ENCODE measurements at regions not wholly inside any gene's neighbourhood (a gene's known extent, or its start where the extent isn't known, plus 50 kb on each side); places are given as distances from the start of the nearest gene placed in this dataset.

DNA sequence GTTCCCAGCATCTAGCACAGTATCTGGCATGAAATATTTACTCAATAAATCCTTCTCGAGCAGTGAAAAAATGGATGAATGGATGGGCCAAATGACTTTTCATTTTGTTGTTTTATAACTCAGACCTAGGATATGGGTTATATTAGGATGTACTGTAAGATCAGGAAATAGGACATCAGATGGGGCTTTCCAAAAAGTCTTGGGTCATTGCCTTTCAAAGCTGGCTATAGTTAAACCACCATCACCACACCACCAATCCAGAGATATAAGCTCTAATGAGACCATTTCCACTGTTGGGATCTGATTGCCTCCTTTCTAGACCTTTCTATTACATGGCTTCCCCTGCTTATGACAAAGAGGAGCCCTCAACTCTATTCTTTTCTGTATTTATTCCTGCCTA lies 525.0 kb upstream of the TCF4 start:
- Mint-ChIP-seq H3K4me3 (no peak overlapping the region), H3K4me1 (peaks cover 14% of the 10 kb centered on the region), H3K27me3 (peaks cover 3% of the 10 kb centered on the region), H3K36me3 (no peaks in the 10 kb centered on the region), H3K27ac (no peak overlapping the region), H3K9me3 (ENCODE audit: low read depth) (no peaks in the 10 kb centered on the region)
- CTCF ChIA-PET, result no interaction called here
- DNase-seq (no peak), ATAC-seq (no peak)

DNA sequence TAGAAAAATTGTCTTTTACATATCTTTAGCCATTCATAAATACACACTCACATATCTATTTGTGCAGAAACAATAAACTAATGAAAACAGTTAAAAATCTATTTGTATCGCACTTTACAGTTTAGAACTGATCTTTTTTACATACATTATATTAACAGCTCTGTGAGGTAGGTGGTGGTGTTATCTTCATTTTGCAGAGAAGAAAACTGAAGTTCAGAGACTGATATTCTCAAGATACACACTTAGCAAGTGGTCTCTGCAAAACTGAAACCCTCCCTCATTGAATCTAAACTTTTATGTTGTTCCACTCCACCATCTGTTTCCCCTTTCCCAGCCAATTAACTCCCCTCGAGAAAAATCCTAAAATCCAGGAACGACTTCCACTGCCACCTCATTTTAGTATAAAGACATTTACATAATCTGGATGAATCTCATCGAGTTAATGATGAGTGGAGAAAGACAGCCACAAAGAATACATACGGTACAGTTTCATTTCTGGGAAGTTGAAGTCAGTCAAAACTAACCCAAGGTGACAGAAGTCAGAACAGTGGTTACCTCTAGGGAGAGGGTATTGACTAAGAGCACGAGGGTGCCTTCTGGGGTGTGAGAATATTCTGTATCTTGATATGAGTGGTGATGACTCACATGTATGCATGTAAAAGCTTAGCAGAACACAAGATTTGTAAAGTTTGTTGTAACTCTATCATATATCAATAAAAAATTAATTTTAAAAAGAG lies 524.2 kb upstream of the TCF4 start:
- H3K27ac Mint-ChIP-seq, result peak overlapping the region; percentile 52

DNA sequence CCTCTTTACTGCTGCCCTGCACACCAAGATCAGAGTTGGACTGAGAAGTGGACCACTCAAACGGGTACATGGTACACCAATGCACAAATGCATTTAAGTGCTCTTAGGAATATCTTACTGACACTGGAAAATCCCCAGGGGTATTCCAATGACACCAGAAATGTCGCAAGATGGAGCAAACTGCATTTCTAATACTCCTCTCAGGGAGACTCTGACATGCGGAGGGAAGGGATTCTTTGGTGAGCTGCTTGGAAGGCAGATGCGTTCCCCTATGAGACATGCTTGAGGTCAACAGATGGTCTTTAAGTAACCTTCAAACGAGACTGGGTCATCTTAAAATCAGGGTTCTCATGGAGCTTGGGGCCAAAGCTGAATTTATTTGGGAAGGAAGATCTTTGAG lies 521.8 kb upstream of the TCF4 start:
- no peak for ATAC-seq
- CTCF ChIA-PET, result no interaction called here

More for the DNA sequence above, 524.2 kb upstream of the TCF4 start:
- CTCF ChIA-PET, result no interaction called here
- peaks cover 3% of the 10 kb centered on the region for H3K27me3 Mint-ChIP-seq
- no peaks in the 10 kb centered on the region for H3K9me3 Mint-ChIP-seq (ENCODE audit: low read depth)
- no peaks in the 10 kb centered on the region for H3K36me3 Mint-ChIP-seq
- H3K4me3 Mint-ChIP-seq, result peak overlapping the region; percentile 5
- peaks cover 14% of the 10 kb centered on the region for H3K4me1 Mint-ChIP-seq
- DNase-seq (peak; percentile 52), ATAC-seq (peak; percentile 86)

DNA sequence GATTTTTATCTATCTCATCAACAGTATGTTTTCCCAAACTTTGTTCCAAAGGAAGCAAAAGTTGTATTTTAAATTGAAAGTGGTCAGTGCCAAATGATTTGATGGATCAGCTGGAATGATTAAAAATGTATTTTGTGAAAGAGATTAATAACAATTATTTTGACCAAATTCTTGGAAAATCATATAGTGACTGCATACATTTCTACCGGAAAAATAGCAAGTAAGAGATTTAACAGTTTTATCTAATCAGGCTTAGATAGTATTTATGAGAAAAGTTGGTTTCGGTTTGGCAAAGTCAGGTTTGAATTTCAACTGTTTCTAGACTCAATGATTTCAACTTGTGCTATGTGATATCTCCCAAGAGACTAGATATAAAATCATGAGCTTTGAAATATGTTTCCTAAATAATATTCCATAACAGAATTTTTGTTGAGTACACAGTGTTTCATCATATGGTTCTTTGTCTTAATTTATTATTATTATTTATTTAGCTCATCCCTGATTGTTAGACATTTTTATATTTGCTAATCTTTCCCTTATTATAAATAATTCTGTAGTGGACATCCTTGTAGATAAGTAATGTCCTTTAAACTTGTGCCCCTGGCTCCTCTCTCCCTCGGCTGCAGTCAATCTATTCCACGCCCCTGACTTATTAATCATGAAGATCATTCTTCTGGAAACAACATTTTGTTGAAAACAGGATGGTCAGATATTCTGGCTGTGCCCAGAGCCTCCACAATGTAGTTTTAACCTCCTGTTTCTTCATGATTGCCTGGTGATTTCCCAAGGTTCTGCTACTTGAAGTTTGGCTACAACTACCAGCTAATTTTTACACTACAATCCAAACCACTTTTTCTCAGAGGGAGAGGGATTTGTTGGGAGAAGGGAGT lies 520.7 kb upstream of the TCF4 start:
- Mint-ChIP-seq H3K36me3 (no peaks in the 10 kb centered on the region), H3K4me1 (peaks cover 14% of the 10 kb centered on the region), H3K9me3 (ENCODE audit: low read depth) (no peaks in the 10 kb centered on the region), H3K27ac (no peak overlapping the region), H3K4me3 (no peak overlapping the region), H3K27me3 (peaks cover 3% of the 10 kb centered on the region)
- CTCF ChIA-PET, result no interaction called here
- DNase-seq (no peak), ATAC-seq (no peak)

More for the DNA sequence above, 521.8 kb upstream of the TCF4 start:
- no peaks in the 10 kb centered on the region for H3K36me3 Mint-ChIP-seq
- no peak overlapping the region for H3K4me3 Mint-ChIP-seq
- peaks cover 3% of the 10 kb centered on the region for H3K27me3 Mint-ChIP-seq
- H3K9me3 Mint-ChIP-seq (ENCODE audit: low read depth), result no peaks in the 10 kb centered on the region
- H3K27ac Mint-ChIP-seq, result no peak overlapping the region
- peaks cover 14% of the 10 kb centered on the region for H3K4me1 Mint-ChIP-seq
- DNase-seq, result no peak

DNA sequence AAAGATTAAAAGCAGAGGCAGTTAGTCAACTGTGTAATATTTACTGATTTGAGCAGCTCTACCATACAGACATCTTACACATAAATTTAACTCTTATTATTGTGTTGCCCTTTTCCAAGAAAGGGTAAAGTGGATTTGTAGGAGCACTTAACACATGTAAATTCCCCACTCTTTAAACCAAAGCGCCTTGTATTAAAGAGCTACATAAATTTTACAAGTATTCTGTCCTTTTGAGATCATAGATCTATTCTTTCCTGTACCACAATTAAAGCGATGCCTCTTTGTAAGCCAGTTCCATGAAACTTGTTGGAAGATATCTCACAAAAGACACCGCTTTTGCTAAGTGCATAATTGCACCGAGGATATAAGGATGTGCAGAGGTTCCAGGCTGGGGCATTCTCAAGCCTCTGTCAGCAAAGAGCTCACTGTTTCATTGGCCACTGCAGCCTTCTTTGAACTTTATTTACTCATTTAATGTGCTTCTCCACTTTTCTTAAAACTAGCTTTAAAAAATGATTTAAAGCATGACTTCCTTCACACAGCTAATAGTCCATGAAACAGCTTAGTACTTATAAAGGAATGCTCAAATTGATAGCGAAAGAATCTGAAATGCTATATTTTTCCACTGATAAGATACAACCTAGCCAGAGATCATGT lies 520.0 kb upstream of the TCF4 start:
- H3K36me3 Mint-ChIP-seq, result no peaks in the 10 kb centered on the region
- peaks cover 7% of the 10 kb centered on the region for H3K9me3 Mint-ChIP-seq (ENCODE audit: low read depth)
- ATAC-seq (no peak), DNase-seq (no peak)
- H3K27me3 Mint-ChIP-seq, result peaks cover 3% of the 10 kb centered on the region
- no peak overlapping the region for H3K4me3 Mint-ChIP-seq
- peaks cover 10% of the 10 kb centered on the region for H3K4me1 Mint-ChIP-seq
- H3K27ac Mint-ChIP-seq, result no peak overlapping the region
- CTCF ChIA-PET, result no interaction called here

DNA sequence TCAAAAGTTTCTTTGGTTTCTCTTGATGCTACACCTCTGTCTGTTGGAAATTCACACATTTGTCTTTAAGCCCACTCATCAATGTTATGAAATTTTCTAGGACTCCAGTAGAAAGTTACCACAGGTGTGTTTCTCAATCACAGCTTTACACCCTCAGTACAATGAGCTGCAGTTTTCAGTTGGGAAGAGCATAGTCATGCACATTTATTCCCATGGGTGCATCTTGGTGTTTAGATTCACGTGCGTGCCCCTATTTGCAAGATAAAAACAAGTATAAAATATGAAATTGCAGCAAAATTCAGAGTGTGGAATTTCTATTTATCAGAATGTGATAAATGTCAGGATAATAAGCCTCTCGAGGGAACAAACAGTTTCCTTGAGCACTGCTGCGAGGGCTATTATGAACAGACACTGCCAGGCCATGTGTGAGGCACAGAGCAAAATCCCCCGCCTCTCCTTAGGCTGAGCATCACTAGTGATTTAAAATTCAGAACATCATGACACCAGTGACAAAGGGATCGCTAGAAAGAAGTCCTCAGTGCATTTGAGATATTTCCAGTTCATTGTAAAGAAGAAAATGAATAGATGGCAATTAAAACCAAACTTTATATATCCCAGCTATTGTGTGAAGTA lies 512.2 kb upstream of the TCF4 start:
- peaks cover 10% of the 10 kb centered on the region for H3K9me3 Mint-ChIP-seq (ENCODE audit: low read depth)
- no peaks in the 10 kb centered on the region for H3K36me3 Mint-ChIP-seq
- DNase-seq, result no peak
- H3K27ac Mint-ChIP-seq, result no peak overlapping the region
- CTCF ChIA-PET, result no interaction called here
- no peaks in the 10 kb centered on the region for H3K4me1 Mint-ChIP-seq
- no peak overlapping the region for H3K4me3 Mint-ChIP-seq
- ATAC-seq, result no peak
- H3K27me3 Mint-ChIP-seq, result no peaks in the 10 kb centered on the region

DNA sequence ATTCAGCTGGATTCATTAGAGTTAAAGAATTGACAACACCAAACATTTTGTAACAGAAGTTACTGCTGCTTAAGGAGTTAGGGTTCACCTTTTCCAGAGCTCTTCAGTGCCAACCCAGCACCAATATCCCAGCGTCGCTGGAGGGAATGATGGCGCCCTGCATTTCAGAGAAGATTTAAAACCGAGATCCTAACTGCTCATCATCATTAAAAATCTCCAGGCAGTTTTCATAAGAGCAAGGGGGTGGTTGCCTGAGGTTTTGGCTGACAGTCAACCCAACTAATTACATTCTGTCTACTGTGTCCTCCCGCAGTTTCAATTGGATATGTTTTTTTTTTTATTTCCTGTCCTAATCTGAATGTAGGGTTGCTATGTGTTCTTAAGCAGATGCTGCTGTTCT lies 509.6 kb upstream of the TCF4 start:
- Mint-ChIP-seq H3K9me3 (ENCODE audit: low read depth) (peaks cover 3% of the 10 kb centered on the region), H3K4me3 (no peak overlapping the region), H3K27me3 (no peaks in the 10 kb centered on the region), H3K36me3 (no peaks in the 10 kb centered on the region), H3K27ac (no peak overlapping the region), H3K4me1 (no peaks in the 10 kb centered on the region)
- ATAC-seq, result no peak
- DNase-seq, result no peak
- CTCF ChIA-PET, result no interaction called here

DNA sequence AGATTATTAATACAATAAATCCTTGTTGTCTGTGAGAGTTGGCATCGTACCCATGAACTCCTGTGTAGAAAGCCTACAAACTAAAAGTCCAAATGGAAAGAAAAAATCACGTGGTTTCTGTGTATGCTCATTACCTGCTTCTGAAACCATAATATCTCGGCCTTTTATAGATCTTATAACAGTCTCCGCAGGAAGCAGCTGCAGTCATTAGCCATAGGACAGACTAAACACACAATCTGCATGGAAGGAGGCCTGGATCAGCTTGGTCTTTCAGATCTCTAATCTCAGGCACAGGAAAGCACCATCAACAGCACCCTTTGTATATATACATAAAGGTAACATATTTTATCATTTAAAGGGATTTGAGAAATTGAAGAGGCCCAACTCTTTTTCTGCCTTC lies 508.9 kb upstream of the TCF4 start:
- Mint-ChIP-seq H3K27ac (no peak overlapping the region), H3K4me1 (no peaks in the 10 kb centered on the region), H3K9me3 (ENCODE audit: low read depth) (no peaks in the 10 kb centered on the region), H3K36me3 (no peaks in the 10 kb centered on the region), H3K27me3 (no peaks in the 10 kb centered on the region), H3K4me3 (no peak overlapping the region)
- no peak for DNase-seq
- no peak for ATAC-seq
- CTCF ChIA-PET, result no interaction called here

DNA sequence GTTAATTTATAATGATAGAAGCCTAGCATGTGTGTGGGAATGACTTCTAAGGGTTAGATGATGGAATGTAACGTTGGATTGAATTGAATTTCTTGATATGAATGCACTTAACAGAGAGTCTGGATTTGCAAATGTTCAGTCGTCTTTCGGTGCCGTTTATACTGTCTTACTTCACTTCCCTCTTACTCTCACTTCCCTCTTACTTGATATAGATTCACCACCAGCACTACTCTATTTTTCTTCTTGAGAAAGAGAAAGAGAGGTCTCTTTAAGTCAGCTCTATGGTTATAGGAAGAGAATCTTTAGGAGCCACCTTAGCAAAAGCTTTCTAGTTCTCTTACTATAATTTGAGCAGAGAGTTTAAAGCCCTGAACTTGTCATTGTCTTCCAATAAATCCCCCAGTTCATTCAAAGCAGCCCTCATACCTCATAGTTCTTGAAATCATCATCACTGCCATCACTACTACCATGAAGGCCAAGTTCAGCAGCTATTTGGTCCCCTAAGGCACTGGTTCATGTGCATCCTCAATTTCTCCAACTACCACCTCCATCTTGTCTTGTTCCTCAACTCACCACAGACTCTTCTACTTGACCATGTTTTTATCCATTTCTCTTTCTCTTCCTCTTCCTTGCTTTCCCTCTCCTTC lies 501.7 kb upstream of the TCF4 start:
- CTCF ChIA-PET, result no interaction called here
- Mint-ChIP-seq H3K9me3 (ENCODE audit: low read depth) (peaks cover 2% of the 10 kb centered on the region), H3K27me3 (peaks cover 2% of the 10 kb centered on the region), H3K36me3 (no peaks in the 10 kb centered on the region), H3K27ac (no peak overlapping the region), H3K4me1 (no peaks in the 10 kb centered on the region), H3K4me3 (no peak overlapping the region)
- DNase-seq (no peak), ATAC-seq (no peak)

DNA sequence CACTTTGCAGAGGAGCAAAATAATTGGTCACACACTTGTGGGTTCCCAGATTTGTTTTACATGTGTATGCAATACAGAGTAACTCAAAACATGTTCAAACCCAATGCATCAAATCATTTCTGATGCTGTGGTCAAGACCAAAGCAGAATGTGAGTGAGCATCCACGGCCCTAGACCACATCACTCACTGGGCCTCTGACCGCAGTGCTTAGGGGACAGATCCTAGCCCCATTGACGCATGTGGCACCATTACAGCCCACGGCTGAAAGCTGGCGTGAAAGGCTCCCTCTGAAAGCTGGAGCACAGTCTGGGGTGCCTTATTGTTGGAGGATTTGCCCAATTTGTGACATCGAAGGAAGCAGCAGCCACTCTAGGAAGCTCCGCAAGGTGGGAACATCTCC lies 498.8 kb upstream of the TCF4 start:
- Mint-ChIP-seq H3K4me3 (no peak overlapping the region), H3K27me3 (peaks cover 2% of the 10 kb centered on the region), H3K9me3 (ENCODE audit: low read depth) (peaks cover 2% of the 10 kb centered on the region), H3K27ac (no peak overlapping the region), H3K36me3 (no peaks in the 10 kb centered on the region), H3K4me1 (no peaks in the 10 kb centered on the region)
- DNase-seq (no peak), ATAC-seq (no peak)
- CTCF ChIA-PET, result no interaction called here

DNA sequence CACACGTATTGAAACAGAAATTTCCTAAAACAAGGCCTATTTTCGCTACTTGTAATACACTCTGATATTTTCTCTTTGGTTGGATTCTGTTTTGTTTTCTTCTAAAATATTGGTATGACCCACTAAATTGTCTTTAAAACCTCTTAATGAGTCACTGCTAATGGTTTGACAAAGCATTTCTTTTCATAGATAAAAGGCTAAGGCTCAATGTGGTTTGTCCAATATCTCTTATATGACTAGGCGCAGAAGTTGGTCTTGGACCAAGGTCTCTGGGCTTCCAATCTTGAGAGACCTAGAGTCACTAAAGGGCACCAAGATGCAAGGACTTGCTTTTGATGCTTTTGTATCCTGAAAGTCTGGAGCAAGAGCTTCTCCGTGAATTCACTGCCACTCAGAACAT lies 498.2 kb upstream of the TCF4 start:
- CTCF ChIA-PET, result no interaction called here
- DNase-seq, result no peak
- Mint-ChIP-seq H3K36me3 (no peaks in the 10 kb centered on the region), H3K27me3 (peaks cover 2% of the 10 kb centered on the region), H3K9me3 (ENCODE audit: low read depth) (peaks cover 2% of the 10 kb centered on the region), H3K27ac (no peak overlapping the region), H3K4me1 (no peaks in the 10 kb centered on the region), H3K4me3 (no peak overlapping the region)
- no peak for ATAC-seq

DNA sequence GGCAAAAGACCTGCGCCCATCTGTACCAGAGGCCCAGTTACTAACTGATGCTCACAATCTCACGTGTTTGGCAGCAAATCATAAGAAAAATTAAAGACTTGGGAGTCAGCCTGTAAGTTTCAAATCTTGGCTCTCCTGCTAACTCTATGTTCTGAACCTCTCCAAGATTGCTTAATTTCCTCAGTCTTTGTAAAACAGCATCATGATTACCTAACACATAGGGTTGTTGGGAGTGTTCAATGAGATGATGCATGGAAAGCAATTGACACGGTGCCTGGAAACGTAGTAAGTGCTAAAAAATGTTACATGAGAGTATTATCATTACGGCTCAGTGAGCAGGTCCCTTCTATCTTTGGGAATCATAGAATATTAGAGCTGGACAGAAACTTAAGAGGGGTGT lies 497.6 kb upstream of the TCF4 start:
- no peaks in the 10 kb centered on the region for H3K36me3 Mint-ChIP-seq
- ATAC-seq, result no peak
- H3K4me1 Mint-ChIP-seq, result no peaks in the 10 kb centered on the region
- H3K4me3 Mint-ChIP-seq, result no peak overlapping the region
- CTCF ChIA-PET, result no interaction called here
- peaks cover 2% of the 10 kb centered on the region for H3K27me3 Mint-ChIP-seq
- DNase-seq, result no peak
- H3K9me3 Mint-ChIP-seq (ENCODE audit: low read depth), result peaks cover 3% of the 10 kb centered on the region
- no peak overlapping the region for H3K27ac Mint-ChIP-seq
